Ammon's horn (tissue), 1 donor: ENCODE measurements at regions not wholly inside any gene's neighbourhood (a gene's known extent, or its start where the extent isn't known, plus 50 kb on each side); places are given as distances from the start of the nearest gene placed in this dataset.
"Not testable (repeated sequence)": the region's sequence is repeated elsewhere in the genome, so short reads cannot be mapped to it uniquely, and the experiment has no call there.

Experiments used
- DNase-seq: peaks from one replicate; pipeline ENCODE4 v3.0.0-alpha.2; 2016; ENCODE audit warnings: low spot score

DNA sequence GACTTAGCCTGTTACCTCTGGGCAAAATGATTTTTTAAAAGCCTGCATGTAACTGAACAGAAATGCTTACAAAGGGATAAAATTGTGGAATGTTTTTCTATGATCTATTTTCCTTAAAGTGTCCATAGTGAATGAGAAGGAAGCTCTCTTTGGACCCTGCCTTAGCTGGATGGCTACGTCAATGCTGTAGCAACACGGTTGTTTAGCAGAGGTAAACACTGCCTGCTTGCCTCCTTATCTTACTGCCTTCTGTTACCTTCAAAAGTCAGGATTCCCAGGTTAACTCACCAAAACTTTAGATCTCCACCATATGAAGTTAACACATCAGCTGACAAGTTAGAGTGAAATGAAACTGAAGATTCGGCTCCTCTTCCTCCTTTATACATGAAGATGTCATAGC, 402.6 kb downstream of the SAMD5 start:
- DNase-seq: no peak

DNA sequence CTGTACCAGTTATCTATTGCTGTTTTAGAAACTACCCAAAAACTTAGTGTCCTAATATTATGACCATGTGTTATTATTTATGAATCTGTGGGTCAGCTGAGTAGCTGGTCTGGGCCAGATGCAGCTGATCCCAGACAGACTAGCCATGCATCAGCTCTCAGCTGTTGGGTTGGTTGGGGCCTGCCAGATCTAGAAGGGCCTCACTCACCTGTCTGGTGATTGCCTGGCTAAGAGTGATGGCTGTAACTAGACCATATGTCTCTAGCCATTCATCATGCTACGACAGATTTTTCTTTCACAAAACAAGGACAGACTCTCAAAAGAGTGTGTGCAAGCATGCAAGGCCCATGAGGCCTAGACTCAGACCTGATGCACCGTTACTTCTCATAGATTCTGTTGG, 403.2 kb downstream of the SAMD5 start:
- DNase-seq: no peak

DNA sequence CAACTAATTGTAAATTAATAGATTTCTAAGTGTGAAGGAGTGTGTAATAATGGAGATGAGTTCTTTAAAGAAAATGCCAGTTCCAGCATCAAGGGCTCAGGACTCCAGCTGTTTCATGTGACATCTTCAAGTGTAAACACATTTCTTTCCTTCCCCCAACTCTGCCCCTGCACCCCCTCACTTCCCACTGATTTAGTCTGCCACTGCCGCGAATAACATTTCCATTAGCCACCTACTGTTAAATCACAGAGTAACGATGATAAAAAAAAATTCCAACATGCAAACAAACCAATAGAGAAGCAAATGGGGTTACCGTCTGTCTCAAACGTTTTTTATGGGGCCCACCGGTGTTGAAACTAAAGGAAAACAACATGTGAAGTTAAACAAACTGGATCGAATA, 414.3 kb downstream of the SAMD5 start:
- DNase-seq: no peak

DNA sequence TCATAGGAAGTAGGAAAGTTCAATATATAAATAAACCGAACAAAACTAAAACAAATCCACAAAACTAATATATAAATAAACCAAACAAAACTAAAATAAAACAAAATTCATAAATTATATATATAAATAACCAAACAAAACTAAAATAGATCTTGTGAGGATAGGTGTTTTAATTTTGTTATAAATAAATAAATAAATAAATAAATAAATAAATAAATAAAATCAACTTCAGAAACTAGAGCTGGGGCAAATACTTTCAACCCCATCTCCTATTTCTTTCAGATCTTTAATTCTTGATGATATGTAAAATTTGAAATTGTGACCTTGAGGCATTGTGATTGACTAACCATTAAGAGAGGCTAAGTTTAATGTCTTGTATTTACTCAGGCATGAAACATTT, 416.1 kb downstream of the SAMD5 start:
- no peak for DNase-seq

DNA sequence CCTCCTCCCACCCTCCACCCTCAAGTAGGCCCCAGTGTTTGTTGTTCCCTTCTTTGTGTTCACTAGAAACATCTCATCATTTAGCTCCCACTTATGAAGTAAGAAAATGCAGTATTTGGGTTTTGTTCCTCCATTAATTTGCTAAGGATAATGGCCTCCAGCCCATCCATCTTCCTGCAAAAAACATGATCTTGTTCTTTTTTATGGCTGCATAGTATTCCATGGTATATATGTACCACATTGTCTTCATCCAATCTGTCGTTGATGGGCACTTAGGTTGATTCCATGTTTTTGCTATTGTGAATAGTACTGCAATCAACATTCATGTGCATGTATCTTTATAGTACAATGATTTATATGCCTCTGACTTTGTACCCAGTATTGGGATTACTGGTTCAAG, 416.8 kb upstream of the SASH1 start:
- no peak for DNase-seq

DNA sequence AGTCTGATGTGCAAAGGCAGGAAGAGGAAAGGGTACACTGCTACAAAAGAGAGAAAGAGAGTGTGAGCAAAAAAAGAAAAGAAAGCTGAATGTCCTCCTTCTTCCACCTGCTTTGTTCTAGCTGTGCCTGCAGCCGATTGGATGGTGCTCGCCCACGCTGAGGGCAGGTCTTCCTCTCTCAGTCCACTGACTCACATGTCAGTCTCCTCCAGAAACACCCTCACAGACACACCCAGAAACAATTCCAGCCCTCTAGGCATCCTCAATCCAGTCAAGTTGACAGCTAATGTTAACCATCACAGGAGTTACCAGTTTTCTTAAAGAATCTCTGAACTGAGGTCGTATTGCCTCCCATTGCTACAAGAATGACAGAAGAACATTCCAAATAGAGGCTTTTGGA, 411.9 kb upstream of the SASH1 start:
- DNase-seq: no peak

DNA sequence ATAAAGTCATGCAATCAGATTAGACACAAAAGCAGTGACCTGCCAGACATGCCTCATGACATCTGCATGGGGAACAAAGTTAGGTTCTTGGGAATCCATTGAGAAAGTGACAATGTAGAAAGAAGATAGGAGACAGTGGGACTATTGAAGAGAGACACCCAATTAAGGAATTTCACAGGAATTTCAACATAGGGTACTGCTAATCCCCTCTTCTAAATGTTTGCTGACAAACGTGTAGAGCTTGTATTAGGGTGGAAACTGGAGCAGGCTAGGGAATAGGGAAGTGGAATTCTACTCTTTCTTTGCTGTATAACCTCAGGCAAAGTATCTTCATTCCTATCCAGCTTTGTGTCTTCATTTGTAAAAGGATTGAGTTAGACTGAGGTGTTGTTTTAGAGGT, 409.4 kb upstream of the SASH1 start:
- no peak for DNase-seq

DNA sequence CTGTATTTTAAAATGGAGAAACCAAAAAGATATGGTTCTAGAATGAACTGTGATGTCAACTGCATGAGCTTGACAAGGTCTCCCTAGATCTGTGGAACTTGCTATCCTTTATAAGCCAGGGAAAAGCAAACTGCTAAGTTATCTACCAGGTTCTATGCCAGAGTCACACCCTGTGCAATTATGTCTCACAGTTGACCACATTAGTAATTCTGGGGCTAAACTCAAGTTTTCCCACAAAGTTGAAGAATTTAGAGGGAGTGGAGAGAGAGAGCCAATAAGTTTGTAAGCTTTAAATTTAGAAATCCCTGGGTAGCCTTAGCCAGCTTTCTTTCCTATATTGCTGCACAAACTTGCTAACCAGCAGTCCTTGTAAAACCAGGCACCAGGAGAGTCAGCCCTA, 407.0 kb upstream of the SASH1 start:
- no peak for DNase-seq

DNA sequence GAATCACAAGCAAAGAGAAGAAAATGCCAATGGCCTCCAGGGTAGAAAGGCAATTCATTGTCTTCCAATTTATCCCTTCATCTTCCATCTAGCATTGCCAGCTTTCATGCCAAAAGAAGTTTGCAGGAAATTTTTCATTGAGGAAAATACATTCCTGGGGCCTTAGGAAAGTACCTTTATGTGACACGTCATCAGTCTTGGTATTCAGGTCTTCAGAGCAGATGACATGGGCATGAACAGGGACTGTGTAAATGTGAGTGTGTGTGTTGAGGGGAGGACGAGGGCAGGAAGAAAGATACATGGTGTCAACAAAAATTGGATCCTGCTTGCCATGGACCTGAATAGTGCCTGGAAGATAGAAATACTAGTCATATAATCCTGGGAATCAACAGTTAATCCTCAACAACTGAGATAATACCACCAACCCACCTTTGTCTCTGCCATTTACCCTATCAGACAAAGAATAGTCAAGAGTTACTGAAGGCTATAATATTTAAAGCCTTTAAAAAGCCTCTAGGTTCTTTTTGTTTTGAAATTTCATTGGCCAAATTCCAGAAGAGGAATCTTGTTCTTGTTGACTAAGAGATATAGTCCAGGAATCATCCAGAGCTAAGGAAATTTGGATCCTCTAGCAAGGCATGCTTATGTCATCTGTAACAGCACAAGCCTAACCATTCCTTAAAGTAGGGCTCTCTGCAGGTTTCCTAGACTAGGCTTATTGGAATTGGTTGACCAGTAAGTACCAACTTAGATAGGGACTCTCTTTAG, 405.8 kb upstream of the SASH1 start:
- no peak for DNase-seq

DNA sequence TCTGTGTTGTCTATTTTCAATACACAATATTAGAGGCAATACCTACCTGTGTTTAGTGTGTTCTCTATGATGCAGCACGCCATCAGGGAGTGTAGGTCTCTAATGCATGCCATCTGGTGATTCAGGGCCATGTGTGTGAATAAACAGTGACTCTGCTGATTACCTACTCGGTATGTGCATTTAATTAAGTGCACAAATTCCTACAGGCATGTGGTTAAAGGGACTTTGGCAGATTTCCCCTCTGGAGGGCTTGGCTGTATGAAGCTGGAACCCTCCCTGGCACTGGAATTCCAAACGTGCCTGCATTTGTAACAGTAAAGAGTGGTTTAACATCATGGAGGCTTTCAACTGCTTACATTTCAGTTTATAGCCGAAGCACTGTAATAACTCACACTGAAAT, 401.5 kb upstream of the SASH1 start:
- DNase-seq: no peak

DNA sequence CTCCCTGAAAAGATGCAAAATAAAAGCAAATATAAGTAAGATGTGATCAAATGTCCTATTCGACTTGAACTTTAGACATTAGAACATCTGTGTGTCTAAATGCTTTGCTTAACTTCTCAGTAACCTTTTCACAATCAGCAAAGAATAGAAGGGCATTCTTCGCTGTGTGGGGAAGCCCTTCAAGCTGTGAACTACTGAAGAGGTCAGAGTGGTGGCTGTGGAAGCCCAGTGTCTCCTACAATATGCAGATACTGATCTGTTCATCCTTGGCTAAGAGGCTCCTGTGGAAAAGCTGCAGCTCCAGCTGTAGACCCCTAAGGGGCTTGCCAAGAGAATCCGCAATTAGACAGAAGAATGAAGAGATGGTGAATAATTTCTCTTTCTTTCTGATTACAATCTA, 400.3 kb upstream of the SASH1 start:
- no peak for DNase-seq

DNA sequence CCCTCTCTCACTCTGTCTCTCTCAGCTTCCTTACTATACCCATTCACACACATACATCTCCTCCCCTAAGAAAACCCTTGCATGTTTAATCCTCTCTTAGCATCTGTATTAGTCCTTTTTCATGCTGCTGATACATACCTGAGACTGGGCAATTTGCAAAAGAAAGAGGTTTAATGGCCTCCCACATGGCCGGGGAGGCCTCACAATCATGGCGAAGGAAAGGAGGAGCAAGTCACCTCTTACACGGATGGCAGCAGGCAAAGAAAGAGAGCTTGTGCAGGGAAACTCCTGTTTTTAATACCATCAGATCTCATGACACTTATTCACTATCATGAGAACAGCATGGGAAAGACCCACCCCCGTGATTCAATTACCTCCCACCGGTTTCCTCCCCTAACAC, 398.5 kb upstream of the SASH1 start:
- DNase-seq: no peak

DNA sequence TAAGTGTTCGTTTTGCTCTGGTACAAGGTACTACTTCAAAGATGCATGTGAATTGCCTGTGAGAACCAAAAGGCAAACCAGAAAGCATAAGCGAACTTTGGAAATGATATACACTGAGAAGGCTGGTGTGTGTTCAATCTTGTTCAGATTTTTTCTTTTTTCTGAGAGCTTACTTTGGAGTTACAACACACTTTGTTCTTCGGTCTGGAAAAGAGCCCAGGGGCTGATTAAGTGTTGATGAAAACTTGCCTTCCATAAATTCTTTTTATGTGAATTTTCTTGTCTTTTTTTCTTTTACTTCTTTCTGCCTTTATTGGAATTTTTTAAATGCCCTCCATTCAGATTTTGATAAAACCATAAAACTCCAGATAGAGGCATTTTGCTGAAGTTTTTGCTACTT, 395.1 kb upstream of the SASH1 start:
- no peak for DNase-seq

DNA sequence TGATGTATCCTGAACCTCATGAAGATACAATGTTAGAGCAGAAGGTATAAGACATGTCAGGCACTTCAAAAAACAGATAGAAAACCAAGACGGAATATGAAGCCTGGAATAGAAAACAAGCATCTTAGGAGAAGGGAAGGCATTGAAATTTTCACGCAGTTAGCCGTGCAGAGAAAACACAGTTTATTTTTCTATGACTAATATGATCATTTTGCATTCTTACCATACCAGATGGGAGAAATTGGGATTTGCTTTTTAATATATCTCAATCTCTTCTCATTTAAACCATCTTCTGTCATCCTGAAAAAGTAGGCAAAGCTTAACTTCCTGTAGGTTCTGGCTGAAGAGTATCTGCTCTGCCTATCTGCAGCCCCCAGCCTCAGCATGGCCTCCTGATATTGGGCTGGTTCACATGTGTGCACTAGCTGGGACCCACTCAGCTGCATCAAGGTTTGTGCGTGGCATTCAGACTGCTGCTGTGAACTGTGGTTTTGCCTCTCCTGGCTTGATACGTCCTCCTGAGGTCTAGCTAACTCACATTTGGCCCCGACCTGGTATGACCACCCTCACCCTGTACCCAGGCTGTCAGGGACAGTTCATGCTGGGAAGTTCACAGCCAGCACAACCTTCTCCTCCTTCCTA, 392.5 kb upstream of the SASH1 start:
- DNase-seq: no peak

DNA sequence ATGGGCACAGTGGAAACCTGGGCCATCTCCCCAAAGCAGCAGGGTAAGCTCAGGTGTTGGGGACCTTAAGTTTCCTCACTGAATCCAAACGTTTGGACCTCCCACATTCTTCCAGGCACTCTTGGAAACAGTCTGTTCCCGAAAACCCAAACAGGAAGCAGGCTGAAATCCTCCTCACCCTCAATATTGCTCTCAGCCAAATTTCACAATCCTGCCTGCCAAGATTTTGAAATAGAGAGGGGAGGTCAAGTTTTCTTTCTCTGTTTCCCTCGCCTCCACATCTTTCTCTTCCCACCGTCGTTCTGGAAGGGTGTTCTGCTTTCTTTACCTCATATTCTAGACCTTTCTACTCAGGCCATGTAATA, 392.0 kb upstream of the SASH1 start:
- DNase-seq: no peak

DNA sequence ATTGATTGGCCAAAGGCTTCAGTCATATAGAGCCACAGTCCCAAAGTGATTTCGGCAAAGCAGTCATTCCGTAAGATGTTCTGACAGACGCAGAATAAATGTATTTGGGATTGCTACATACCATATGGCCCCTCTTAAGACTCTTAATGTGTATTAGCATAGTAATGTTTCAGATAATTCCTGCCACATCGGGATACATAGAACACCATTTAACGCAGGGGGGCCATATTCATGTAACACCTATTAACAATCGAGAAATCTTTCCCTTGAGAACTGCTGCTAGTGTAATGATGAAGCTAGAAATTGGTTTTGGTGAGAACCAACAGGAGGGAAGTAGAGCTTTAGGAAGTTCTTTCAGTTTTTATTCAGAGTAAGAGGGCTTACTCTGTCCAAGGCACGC, 390.9 kb upstream of the SASH1 start:
- DNase-seq: no peak

DNA sequence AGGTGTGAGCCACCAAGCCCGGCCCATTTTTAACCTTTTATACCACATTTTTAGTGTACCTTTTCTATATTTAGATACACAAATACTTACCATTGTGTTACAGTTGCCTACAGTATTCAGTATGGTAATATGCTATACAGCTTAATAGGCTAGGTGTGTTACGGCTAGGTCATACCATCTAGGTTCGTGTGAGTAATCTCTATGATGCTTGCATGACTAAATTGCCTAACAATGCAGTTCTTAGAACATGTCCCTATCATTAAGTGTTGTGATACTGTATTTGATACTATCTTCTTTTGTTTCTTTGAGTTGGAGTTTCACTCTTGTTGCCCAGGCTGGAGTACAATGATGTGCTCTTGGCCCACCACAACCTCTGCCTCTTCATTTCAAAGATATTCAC, 387.7 kb upstream of the SASH1 start:
- no peak for DNase-seq

DNA sequence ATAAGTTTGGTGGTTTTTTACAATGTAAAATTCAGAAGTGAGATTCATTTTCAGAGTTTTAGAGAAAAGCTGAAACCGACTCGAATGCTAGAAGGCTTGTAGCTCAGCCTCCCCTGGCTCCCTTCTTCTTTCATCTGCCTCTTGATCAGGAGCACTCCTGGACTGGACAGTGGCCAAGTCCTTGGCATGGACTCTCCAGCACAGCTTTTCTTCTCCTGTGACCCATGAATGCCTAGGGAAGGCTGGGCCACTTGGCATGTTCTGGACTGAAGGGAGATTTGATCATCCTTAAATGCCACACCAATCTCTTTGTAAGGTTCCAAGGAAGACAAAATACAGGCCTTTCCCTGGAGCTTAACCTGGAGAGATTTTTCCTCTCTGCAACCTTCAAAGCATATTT, 384.0 kb upstream of the SASH1 start:
- DNase-seq: no peak

DNA sequence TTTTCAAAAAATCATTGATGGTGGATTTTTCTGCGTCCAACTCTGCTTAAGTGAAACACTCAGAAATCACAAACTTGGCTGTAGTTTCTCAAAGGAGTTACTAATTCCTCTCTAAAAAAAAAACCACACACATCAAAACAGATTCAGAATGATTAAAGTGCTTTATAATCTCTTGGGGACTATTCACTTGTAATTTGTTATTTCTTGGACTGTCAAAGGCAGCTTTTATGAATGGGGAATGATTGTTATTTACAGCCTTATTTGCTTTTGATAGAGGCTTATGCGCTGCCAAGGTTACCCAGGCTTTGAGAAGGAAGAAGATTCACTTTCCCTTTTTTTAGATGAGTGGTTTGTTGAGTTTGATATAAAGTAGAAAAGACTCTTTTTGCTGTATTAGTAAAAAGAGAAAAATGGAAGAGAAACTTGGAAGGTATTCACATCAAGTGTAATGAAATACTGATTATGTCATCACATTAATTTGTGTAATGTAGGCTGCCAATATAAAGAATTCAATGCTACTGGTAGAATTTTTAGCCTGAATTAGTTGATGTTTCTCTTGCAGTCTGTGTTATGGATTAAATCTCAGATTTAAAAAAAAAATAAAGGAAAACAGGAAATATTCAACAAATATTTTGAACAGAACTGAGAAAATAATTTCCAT, 381.0 kb upstream of the SASH1 start:
- no peak for DNase-seq

DNA sequence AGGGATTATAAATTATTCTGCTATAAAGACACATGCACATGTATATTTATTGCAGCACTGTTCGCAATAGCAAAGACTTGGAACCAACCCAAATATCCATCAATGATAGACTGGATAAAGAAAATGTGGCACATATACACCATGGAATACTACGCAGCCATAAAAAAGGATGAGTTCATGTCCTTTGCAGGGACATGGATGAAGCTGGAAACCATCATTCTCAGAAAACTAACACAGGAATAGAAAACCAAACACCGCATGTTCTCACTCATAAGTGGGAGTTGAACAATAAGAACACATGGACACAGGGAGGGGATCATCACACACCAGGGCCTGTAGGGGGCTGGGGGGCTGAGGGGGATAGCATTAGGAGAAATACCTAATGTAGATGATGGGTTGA, 377.2 kb upstream of the SASH1 start:
- DNase-seq: not testable (repeated sequence)

DNA sequence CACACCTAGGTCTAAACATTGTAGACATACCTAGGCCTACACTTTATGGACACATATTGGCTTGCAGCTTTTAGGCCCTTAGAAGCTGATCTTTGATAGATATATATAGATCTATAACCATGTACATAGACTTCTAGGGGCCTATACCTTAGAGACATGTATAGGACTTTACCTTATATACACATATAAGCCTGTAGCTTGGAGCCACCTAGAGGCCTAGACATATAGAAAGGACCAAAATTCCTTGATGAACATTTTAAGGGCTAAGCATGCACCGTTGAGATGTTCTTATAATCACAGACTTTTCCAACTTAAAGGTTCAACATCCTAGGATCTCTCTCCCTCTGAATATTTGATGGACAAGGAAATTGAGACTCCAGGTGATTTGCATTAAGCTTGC, 371.7 kb upstream of the SASH1 start:
- DNase-seq: no peak

DNA sequence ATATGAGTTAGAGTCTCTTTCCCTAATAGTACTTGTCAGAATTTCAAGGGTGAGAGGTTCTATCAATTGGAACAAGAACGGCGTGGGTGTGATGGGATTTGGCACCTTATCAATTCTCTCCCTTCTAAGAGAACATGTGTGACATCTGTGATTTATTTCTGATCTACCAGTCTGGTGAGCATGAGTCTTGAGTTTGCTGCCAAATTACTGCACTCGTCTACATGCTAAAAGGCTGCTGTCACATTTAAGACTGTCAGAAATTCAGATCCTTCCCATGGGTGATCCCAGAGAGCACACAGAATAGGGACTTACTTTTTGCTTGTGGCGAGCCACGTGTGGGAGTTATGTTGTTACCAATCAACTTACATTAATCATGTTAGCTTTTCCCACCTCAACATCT, 370.2 kb upstream of the SASH1 start:
- DNase-seq: no peak

DNA sequence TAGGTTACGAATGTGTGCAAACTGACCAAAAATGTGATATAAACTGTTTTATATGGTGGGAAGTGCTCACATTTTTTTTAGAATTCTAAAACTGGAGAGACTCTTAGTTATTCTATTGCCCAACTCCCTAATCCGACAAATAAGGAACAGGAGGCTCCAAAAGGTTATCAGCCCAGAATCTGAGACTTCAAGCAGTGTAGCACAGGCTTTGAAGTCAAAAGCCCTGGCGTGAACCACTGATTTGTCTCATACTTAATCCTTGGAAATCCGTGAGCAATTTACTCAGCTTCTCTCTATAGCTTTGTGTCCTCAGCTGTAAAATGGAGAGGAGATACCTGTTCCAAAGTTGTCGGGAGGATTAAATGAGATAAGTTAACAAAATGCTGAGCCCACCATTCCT, 368.8 kb upstream of the SASH1 start:
- no peak for DNase-seq

DNA sequence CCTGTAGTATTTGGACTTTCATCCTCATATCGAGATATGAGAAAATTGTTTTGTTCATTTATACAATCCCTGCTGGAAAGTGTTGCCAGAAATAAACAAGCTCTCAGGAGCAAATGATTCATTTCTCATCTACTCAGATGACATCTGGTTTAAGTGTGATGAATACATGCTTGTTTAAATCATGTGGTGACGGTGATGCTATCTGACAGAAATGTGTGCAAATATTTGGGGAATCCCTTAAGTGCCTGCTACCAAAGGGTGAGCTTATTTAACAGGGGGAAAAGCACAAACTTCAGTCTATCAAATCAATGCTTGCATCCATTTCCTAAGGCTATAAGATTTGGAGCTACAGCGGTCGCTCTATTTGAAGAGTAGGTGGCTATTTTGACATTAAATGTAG, 368.3 kb upstream of the SASH1 start:
- DNase-seq: peak; percentile 25
